K562 (cell line): ENCODE measurements at regions not wholly inside any gene's neighbourhood (a gene's known extent, or its start where the extent isn't known, plus 50 kb on each side); places are given as distances from the start of the nearest gene placed in this dataset.

Experiments used
- EP300 ChIP-seq: IDR thresholded peaks from 2 replicates; pipeline ENCODE4 v1.6.1; 2012; ENCODE audit warnings: low read length, improper control_type of control experiment
- EZH2 ChIP-seq: IDR thresholded peaks from 2 replicates; pipeline ENCODE4 v1.6.1; 2012; ENCODE audit warnings: low read depth, mild to moderate bottlenecking, inconsistent platforms, low read length, borderline replicate concordance
- GABPA ChIP-seq: fragments of 200-800 bp; sonication (Bioruptor generic); conservative IDR thresholded peaks from 2 replicates; pipeline ENCODE4 v1.6.1; 2016; ENCODE audit warnings: low read depth, missing genetic modification characterization, missing compliant biosample characterization
- JUND ChIP-seq, 2 experiments: IDR thresholded peaks; 2 replicates in 1 of 2; 3 replicates in 1 of 2; pipeline ENCODE4 v1.6.1; 2011; ENCODE audit warnings: borderline replicate concordance in 2 of 2, low read depth in 2 of 2, low read length in 2 of 2, improper control_type of control experiment in 1 of 2, missing biosample characterization in 1 of 2, missing genetic modification characterization in 1 of 2, missing genetic modification reagents in 1 of 2
- PHF21A ChIP-seq: fragments of 450-650 bp; IDR thresholded peaks from 2 replicates; pipeline ENCODE4 v1.6.1; 2017; ENCODE audit warnings: low read depth, borderline replicate concordance
- RAD51 ChIP-seq: fragments of 450-650 bp; IDR thresholded peaks from 2 replicates; pipeline ENCODE4 v1.7.1; 2016; ENCODE audit warnings: low read depth, mild to moderate bottlenecking, borderline replicate concordance
- SIN3A ChIP-seq, 2 experiments: fragments of 150-350 bp in 1 of 2; IDR thresholded peaks; 2 replicates each; pipeline ENCODE4 v1.6.1; 2011 to 2016; ENCODE audit warnings: borderline replicate concordance in 2 of 2, low read depth in 2 of 2, low read length in 2 of 2, mild to moderate bottlenecking in 2 of 2, moderate library complexity in 2 of 2; ENCODE audit not compliant: control insufficient read depth in 1 of 2
- TF ChIP-seq, protein P1 (sequence below): fragments of 450-650 bp; IDR thresholded peaks from 2 replicates; pipeline ENCODE4 v1.6.1; 2017; ENCODE audit warnings: antibody characterized with exemption
- TF ChIP-seq, protein P2 (sequence below), 3 experiments: IDR thresholded peaks in 2 of 3; conservative IDR thresholded peaks in 1 of 3; 2 replicates each; pipeline ENCODE4 v1.5.1; 2011 to 2012; ENCODE audit warnings: low read length in 3 of 3, mild to moderate bottlenecking in 3 of 3, control low read depth in 2 of 3, improper control_type of control experiment in 1 of 3, inconsistent platforms in 1 of 3, low read depth in 1 of 3, mixed read lengths in 1 of 3, moderate library complexity in 1 of 3; ENCODE audit not compliant: insufficient read depth in 2 of 3

DNA sequence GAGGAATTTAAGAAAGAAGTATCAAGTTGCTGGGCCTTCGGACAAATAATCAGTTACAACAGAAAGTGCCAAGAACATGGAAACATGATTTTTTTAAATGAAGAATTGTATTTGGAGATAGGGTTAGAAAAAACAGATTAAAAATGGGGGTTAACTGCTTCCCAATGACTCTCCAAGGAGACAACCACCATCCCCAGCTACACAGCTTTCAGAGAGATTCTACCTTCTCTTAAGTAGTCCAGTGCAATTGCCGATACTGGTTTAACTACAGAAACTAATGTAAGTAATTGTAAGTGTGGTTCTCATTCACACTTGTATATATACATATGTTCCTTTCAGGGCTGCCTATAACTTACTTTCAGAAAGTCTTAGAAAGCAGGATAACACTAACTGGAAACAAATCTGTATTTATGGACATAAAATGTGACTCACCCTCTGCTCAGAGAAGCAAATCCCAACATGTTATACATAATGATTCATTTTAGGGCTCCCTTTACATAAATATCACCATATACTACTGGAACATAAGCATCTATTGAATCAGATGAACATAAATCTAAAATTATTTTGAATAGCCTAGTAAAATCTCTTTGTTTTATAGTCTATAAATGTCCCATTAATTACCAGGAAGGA, 248.9 kb upstream of the UGT8 start:
- TF ChIP-seq, protein P1, sequence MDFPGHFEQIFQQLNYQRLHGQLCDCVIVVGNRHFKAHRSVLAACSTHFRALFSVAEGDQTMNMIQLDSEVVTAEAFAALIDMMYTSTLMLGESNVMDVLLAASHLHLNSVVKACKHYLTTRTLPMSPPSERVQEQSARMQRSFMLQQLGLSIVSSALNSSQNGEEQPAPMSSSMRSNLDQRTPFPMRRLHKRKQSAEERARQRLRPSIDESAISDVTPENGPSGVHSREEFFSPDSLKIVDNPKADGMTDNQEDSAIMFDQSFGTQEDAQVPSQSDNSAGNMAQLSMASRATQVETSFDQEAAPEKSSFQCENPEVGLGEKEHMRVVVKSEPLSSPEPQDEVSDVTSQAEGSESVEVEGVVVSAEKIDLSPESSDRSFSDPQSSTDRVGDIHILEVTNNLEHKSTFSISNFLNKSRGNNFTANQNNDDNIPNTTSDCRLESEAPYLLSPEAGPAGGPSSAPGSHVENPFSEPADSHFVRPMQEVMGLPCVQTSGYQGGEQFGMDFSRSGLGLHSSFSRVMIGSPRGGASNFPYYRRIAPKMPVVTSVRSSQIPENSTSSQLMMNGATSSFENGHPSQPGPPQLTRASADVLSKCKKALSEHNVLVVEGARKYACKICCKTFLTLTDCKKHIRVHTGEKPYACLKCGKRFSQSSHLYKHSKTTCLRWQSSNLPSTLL = no peak
- no peak for TF ChIP-seq EZH2
- no peak for TF ChIP-seq RAD51
- TF ChIP-seq JUND (IDR thresholded peaks at IDR 0.05; ENCODE audit: borderline replicate concordance, low read depth, low read length) = no peak
- no peak for TF ChIP-seq JUND (tag; IDR thresholded peaks at IDR 0.05; ENCODE audit: borderline replicate concordance, low read depth, low read length)
- no peak for TF ChIP-seq SIN3A (IDR thresholded peaks at IDR 0.05; ENCODE audit: borderline replicate concordance in 2 of 2, control insufficient read depth in 1 of 2, low read depth in 2 of 2, low read length in 2 of 2)
- no peak for TF ChIP-seq EP300
- TF ChIP-seq PHF21A = no peak
- TF ChIP-seq GABPA (tag) = no peak
- TF ChIP-seq, protein P2, sequence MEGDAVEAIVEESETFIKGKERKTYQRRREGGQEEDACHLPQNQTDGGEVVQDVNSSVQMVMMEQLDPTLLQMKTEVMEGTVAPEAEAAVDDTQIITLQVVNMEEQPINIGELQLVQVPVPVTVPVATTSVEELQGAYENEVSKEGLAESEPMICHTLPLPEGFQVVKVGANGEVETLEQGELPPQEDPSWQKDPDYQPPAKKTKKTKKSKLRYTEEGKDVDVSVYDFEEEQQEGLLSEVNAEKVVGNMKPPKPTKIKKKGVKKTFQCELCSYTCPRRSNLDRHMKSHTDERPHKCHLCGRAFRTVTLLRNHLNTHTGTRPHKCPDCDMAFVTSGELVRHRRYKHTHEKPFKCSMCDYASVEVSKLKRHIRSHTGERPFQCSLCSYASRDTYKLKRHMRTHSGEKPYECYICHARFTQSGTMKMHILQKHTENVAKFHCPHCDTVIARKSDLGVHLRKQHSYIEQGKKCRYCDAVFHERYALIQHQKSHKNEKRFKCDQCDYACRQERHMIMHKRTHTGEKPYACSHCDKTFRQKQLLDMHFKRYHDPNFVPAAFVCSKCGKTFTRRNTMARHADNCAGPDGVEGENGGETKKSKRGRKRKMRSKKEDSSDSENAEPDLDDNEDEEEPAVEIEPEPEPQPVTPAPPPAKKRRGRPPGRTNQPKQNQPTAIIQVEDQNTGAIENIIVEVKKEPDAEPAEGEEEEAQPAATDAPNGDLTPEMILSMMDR (IDR thresholded peaks at IDR 0.05 in 2 of 3, conservative IDR thresholded peaks at IDR 0.05 in 1 of 3; ENCODE audit: insufficient read depth in 2 of 3, low read depth in 1 of 3, low read length in 3 of 3) = no peak
